Mucosa of descending colon (tissue), 3 donors: ENCODE measurements at regions not wholly inside any gene's neighbourhood (a gene's known extent, or its start where the extent isn't known, plus 50 kb on each side); places are given as distances from the start of the nearest gene placed in this dataset.
"Not testable (repeated sequence)": the region's sequence is repeated elsewhere in the genome, so short reads cannot be mapped to it uniquely, and the experiment has no call there.

ENCODE experiments used
- ATAC-seq: fragments of 200-7000 bp; cut with Tn5 transposase; one replicate; pipeline ENCODE4 v1.9.1; 2020; ENCODE audit warnings: mild to moderate bottlenecking, moderate library complexity
- DNase-seq, 3 donors: peaks; one replicate each; pipeline ENCODE4 v3.0.0-alpha.2; 2020
- H3K36me3 ChIP-seq: fragments of 200-600 bp; one replicate; pipeline ENCODE4 v1.8.0; 2021; ENCODE audit warnings: low read depth, mild to moderate bottlenecking
- H3K4me1 ChIP-seq: fragments of 200-600 bp; one replicate; pipeline ENCODE4 v1.8.0; 2021; ENCODE audit warnings: low read depth, mild to moderate bottlenecking
- H3K4me3 ChIP-seq: fragments of 200-600 bp; one replicate; pipeline ENCODE4 v1.8.0; 2021; ENCODE audit warnings: mild to moderate bottlenecking
- H3K9me3 ChIP-seq: fragments of 200-600 bp; one replicate; pipeline ENCODE4 v1.8.0; 2021; ENCODE audit warnings: mild to moderate bottlenecking
- CTCF ChIP-seq: fragments of 200-600 bp; IDR thresholded peaks from one replicate; pipeline ENCODE4 v1.8.0; 2022; ENCODE audit warnings: antibody characterized with exemption, mild to moderate bottlenecking
- intact Hi-C, 2 donors: fragments of 100-400 bp; cut with DNase I in 1 of 2; cut with micrococcal nuclease in 1 of 2; formaldehyde crosslinking; loops; one replicate each; pipeline versions ENCODE4 v1.11.0 to v1.11.1; 2022; cut with DNase I, micrococcal nuclease
- donor health status: DM: no; HTN: no; CAD: no; lungs with moderate emphysema.
- donor health status: DM: no; HTN: no; CAD: no.
- donor health status: DM: no; HTN: yes; CAD: no.

GRCh38 chr9:6144947-6145346 is 70.7 kb upstream of the IL33 start:
- no peak for ATAC-seq
- Histone ChIP-seq H3K4me1 (no peaks in the 10 kb centered on the region), H3K36me3 (no peaks in the 10 kb centered on the region), H3K9me3 (no peaks in the 10 kb centered on the region), H3K4me3 (no peak overlapping the region)
- intact Hi-C loops = no loop called here
- DNase-seq = no peak
- no peak for TF ChIP-seq CTCF

- Histone ChIP-seq H3K36me3 (no peaks in the 10 kb centered on the region), H3K9me3 (no peaks in the 10 kb centered on the region), H3K4me3 (no peak overlapping the region), H3K4me1 (no peaks in the 10 kb centered on the region)
- no peak for DNase-seq
- TF ChIP-seq CTCF = no peak
- intact Hi-C loops = no loop called here
- ATAC-seq = no peak
These were observed 72.7 kb upstream of the IL33 start for GRCh38 chr9:6142799-6143454.

- ATAC-seq, H3K9me3 ChIP-seq, intact Hi-C loops: not testable (repeated sequence)
These were observed 79.8 kb upstream of the IL33 start for GRCh38 chr9:6135780-6136179.

GRCh38 chr9:6134661-6135180 is 80.9 kb upstream of the IL33 start:
- intact Hi-C loops = no loop called here
- DNase-seq = no peak
- Histone ChIP-seq H3K4me1 (no peaks in the 10 kb centered on the region), H3K9me3 (no peaks in the 10 kb centered on the region), H3K36me3 (no peaks in the 10 kb centered on the region), H3K4me3 (no peak overlapping the region)
- ATAC-seq = no peak
- no peak for TF ChIP-seq CTCF

More at GRCh38 chr9:6135780-6136179, 79.8 kb upstream of the IL33 start:
- DNase-seq, H3K36me3 ChIP-seq, H3K4me3 ChIP-seq, H3K4me1 ChIP-seq: not testable (repeated sequence)

GRCh38 chr9:6133346-6134063 is 82.1 kb upstream of the IL33 start:
- no peak for DNase-seq
- no peak for TF ChIP-seq CTCF
- no peaks in the 10 kb centered on the region for H3K36me3 ChIP-seq

GRCh38 chr9:6132650-6133049 is 83.0 kb upstream of the IL33 start:
- no peak for ATAC-seq
- DNase-seq = no peak
- no peak overlapping the region for H3K4me3 ChIP-seq
- intact Hi-C loops = no loop called here
- no peaks in the 10 kb centered on the region for H3K9me3 ChIP-seq
- H3K4me1 ChIP-seq = no peaks in the 10 kb centered on the region
- TF ChIP-seq CTCF = no peak
- no peaks in the 10 kb centered on the region for H3K36me3 ChIP-seq

More at GRCh38 chr9:6133346-6134063, 82.1 kb upstream of the IL33 start:
- H3K4me1 ChIP-seq = no peaks in the 10 kb centered on the region
- intact Hi-C loops = no loop called here
- no peak overlapping the region for H3K4me3 ChIP-seq
- no peaks in the 10 kb centered on the region for H3K9me3 ChIP-seq
- no peak for ATAC-seq
